ENCODE measurements at regions not wholly inside any gene's neighbourhood (a gene's known extent, or its start where the extent isn't known, plus 50 kb on each side); places are given as distances from the start of the nearest gene placed in this dataset.

- TF ChIP-seq, protein P1, sequence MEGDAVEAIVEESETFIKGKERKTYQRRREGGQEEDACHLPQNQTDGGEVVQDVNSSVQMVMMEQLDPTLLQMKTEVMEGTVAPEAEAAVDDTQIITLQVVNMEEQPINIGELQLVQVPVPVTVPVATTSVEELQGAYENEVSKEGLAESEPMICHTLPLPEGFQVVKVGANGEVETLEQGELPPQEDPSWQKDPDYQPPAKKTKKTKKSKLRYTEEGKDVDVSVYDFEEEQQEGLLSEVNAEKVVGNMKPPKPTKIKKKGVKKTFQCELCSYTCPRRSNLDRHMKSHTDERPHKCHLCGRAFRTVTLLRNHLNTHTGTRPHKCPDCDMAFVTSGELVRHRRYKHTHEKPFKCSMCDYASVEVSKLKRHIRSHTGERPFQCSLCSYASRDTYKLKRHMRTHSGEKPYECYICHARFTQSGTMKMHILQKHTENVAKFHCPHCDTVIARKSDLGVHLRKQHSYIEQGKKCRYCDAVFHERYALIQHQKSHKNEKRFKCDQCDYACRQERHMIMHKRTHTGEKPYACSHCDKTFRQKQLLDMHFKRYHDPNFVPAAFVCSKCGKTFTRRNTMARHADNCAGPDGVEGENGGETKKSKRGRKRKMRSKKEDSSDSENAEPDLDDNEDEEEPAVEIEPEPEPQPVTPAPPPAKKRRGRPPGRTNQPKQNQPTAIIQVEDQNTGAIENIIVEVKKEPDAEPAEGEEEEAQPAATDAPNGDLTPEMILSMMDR (IDR thresholded peaks at IDR 0.05; ENCODE audit: low read depth, low read length, poor library complexity, severe bottlenecking), result no peak
- no peak for TF ChIP-seq EZH2phosphoT487 (IDR thresholded peaks at IDR 0.05; ENCODE audit: borderline replicate concordance, low read length)
These were observed 566.5 kb upstream of the IRAK1BP1 start for GRCh38 chr6:78300885-78301284.

Measured in DOHH2 (cell line).